IPS-15b (cell line): ENCODE measurements at regions not wholly inside any gene's neighbourhood (a gene's known extent, or its start where the extent isn't known, plus 50 kb on each side); places are given as distances from the start of the nearest gene placed in this dataset.

Experiments
- H3K27me3 ChIP-seq: one replicate; pipeline ENCODE4 v1.6.1; 2013; ENCODE audit warnings: low read length; ENCODE audit not compliant: control insufficient read depth, insufficient read depth
- H3K36me3 ChIP-seq: one replicate; pipeline ENCODE4 v1.6.1; 2013; ENCODE audit warnings: low read length; ENCODE audit not compliant: control insufficient read depth, insufficient read depth
- H3K4me1 ChIP-seq: one replicate; pipeline ENCODE4 v1.6.1; 2013; ENCODE audit warnings: mild to moderate bottlenecking, low read length; ENCODE audit not compliant: control insufficient read depth, insufficient read depth
- H3K4me3 ChIP-seq: one replicate; pipeline ENCODE4 v1.5.1; 2013; ENCODE audit warnings: low read depth, low read length
- H3K9ac ChIP-seq: one replicate; pipeline ENCODE4 v1.6.1; 2013; ENCODE audit warnings: low read depth, mild to moderate bottlenecking, low read length
- H3K9me3 ChIP-seq: one replicate; pipeline ENCODE4 v1.6.1; 2013; ENCODE audit warnings: mild to moderate bottlenecking, low read length; ENCODE audit not compliant: control insufficient read depth, insufficient read depth

DNA sequence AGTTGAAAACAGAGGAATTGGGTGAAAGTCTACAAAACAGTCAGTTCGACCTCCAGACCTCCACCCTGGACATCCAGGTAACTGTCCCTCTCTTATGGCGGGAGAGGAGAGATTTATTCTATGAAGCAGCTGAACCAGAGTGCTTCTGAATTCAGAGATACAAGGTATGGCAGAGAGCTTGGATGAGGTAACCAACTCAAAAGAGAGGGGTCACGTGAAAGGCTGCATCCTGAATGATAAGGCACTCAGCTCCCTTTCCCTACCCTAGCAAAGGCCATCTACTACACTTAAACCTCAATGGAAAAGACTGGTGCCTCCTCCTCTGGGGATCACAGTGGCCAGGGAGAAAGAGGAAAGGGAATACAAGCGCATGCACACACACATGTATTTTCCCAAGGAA, 88.4 kb upstream of the KCNA3 start:
- no peak overlapping the region for H3K4me3 ChIP-seq
- H3K27me3 ChIP-seq = no peaks in the 10 kb centered on the region
- peaks cover 2% of the 10 kb centered on the region for H3K4me1 ChIP-seq
- no peaks in the 10 kb centered on the region for H3K9me3 ChIP-seq
- no peak overlapping the region for H3K9ac ChIP-seq
- no peaks in the 10 kb centered on the region for H3K36me3 ChIP-seq

DNA sequence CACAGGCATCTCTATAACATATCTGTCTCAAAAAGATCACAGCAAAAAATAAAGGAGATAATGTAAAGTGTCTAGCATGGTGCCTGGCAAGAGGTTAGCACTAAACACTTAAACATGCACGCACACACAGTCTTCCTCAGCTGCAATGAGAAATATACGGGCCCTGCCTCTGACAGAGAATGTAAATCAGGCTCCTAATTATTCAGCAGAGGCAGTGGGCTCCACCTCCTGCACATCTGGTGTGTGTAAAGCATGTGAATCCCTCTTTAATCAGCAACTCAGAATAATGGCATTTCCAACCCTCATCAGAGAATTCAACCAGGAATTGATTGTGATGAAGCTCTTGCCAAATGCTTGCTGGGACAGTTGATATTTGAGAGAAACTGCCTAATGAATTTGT, 85.6 kb upstream of the KCNA3 start:
- Histone ChIP-seq H3K36me3 (no peaks in the 10 kb centered on the region), H3K27me3 (no peaks in the 10 kb centered on the region), H3K9me3 (no peaks in the 10 kb centered on the region), H3K4me3 (no peak overlapping the region), H3K4me1 (no peaks in the 10 kb centered on the region), H3K9ac (no peak overlapping the region)

DNA sequence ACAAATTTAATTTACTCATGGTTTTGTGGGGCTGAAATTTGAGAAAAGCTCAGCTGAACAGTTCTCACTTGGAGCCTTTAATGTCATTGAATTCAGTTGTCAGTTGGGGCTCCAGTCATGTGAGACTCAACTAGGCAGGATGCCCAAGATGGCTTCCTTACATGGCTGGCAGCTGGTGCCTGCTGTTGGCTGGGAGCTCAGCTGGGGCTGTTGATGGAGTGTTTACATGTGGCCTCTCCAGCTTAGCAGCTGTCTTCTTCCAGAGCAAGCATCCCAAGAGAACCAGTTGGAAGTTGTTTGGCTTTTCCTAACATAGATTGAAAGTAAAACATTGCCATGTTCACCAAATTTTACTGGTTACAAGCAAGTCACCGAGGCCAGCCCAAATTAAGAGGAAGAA, 81.8 kb upstream of the KCNA3 start:
- no peaks in the 10 kb centered on the region for H3K36me3 ChIP-seq
- no peak overlapping the region for H3K9ac ChIP-seq
- no peaks in the 10 kb centered on the region for H3K9me3 ChIP-seq
- H3K4me3 ChIP-seq = no peak overlapping the region
- H3K27me3 ChIP-seq = no peaks in the 10 kb centered on the region
- H3K4me1 ChIP-seq = peaks cover 12% of the 10 kb centered on the region

DNA sequence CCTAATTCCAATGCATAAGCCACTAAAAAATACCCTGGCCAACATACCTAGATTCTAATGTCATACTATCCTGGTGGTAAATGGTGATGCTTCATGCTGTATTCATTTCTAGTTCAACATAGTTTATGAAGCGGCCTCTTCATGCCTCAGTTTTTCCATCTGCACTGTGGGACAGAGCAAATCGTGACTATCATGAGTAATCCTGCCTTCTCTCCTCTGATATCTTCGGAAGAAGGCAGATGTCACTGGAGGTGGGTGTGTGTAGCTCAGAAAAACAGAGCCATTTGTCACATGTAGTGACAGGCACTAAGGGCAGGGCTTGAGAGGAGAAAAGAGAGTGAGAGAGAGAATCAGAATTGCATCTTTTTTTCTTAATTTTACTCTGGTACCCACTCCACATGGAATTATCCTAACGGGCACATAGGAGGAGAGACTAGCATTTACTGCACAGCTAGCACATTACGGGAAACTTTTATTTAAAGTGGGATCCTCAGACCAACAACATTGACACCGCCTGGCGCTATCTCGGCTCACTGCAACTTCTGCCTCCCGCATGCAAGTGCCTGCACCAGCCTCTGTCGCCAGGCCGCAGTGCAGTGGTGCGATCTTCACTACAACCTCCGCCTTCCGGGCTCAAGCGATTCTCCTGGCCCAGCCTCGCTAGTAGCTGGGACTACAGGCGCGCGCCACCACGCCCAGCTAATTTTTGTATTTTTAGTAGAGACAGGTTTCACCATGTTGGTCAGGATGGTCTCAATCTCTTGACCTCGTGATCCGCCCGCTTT, 78.4 kb upstream of the KCNA3 start:
- Histone ChIP-seq H3K4me1 (peaks cover 22% of the 10 kb centered on the region), H3K9me3 (no peaks in the 10 kb centered on the region), H3K9ac (no peak overlapping the region), H3K4me3 (no peak overlapping the region), H3K27me3 (no peaks in the 10 kb centered on the region), H3K36me3 (no peaks in the 10 kb centered on the region)

DNA sequence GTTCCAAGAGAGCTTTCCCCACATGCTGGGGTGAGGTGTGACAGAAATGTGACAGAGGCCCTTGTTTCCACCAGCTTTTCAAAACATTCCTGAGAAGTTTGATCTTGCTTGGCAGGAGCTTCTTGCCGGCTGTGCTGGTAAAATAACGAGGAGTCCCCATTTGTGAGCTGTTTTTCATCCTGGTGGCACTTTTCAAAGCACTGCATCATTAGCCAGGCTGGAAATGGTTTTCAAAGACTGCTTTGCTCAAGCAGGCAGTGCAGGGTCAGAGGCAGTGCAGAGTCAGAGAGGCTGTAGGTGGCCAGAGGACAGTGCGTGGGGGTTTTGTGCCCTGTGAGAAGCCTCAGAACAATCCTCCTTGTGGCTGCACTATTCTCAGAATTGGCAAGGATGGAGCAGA, 75.8 kb upstream of the KCNA3 start:
- H3K4me3 ChIP-seq = no peak overlapping the region
- no peaks in the 10 kb centered on the region for H3K9me3 ChIP-seq
- peaks cover 22% of the 10 kb centered on the region for H3K4me1 ChIP-seq
- H3K9ac ChIP-seq = no peak overlapping the region
- no peaks in the 10 kb centered on the region for H3K36me3 ChIP-seq
- H3K27me3 ChIP-seq = no peaks in the 10 kb centered on the region

DNA sequence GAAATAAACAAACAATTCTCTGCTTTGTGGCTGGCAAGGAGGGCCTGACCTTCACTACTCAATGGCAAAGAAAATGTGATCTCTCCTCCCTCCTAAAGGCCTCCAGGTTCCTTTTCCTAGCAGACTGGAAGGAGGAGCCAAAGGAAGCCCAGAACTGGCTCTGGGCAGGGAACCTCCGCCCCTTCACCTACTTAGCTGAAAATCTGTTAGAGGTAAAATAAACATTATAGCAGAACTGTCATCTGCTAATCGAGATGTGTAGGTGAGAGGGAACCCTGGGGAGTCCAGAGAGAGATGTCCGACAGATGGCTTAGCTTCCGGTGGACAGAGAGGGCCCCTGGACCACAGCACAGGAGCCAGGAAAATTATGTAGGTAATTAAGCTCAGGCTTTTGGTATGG, 75.2 kb upstream of the KCNA3 start:
- Histone ChIP-seq H3K4me3 (no peak overlapping the region), H3K9ac (no peak overlapping the region), H3K9me3 (no peaks in the 10 kb centered on the region), H3K27me3 (no peaks in the 10 kb centered on the region), H3K36me3 (no peaks in the 10 kb centered on the region), H3K4me1 (peaks cover 22% of the 10 kb centered on the region)

DNA sequence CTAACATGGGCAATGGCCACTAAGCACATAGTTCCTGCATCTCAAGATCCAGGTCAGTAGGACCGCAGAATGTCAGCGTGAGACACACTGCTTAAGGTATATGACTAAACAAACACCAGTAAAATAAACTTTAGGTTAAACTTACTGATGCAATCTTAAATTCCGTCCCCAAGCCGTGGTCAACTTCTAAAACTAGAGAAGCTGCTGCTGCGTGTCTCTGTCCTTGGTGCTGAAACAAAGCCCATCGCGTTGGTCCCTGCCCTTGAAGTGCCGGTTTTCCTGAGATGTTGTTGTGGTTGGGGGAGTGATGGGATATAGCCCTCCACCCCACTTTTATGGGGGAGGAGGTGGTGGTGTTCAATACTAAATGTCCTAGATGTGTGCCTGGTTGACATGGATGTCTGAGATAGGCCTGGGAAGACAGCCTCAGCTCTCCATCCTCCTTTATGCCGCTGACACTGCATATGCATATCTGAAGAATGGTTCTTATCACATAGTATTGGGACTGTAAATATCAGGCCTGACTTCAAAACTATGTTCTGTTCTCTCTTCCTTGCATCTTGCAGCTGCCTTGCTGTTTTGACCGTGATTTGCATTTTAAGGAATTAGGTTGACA, 72.0 kb upstream of the KCNA3 start:
- H3K4me3 ChIP-seq = no peak overlapping the region
- H3K4me1 ChIP-seq = peaks cover 12% of the 10 kb centered on the region
- H3K9ac ChIP-seq = no peak overlapping the region
- H3K9me3 ChIP-seq = no peaks in the 10 kb centered on the region
- peaks cover 2% of the 10 kb centered on the region for H3K27me3 ChIP-seq
- H3K36me3 ChIP-seq = no peaks in the 10 kb centered on the region

DNA sequence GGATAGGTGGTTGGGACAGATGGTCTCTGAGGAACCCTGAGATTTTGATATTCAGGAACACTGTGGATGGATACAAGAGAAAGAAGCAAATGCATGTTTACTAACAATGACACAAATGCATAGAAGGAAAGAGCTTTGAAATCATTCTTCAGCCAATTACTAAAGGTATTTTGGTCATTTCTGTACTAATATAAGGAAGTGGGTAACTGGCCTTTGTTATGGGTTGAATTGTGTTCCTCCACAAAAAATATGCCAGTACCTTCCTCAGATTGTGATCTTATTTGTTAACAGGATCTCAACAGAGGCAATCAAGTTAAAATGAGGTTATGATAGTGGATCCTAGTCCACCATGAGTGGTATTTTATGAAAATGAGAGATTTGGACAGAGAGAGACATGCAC, 68.7 kb upstream of the KCNA3 start:
- Histone ChIP-seq H3K9me3 (no peaks in the 10 kb centered on the region), H3K4me3 (no peak overlapping the region), H3K36me3 (no peaks in the 10 kb centered on the region), H3K27me3 (peaks cover 2% of the 10 kb centered on the region), H3K9ac (no peak overlapping the region), H3K4me1 (no peaks in the 10 kb centered on the region)

DNA sequence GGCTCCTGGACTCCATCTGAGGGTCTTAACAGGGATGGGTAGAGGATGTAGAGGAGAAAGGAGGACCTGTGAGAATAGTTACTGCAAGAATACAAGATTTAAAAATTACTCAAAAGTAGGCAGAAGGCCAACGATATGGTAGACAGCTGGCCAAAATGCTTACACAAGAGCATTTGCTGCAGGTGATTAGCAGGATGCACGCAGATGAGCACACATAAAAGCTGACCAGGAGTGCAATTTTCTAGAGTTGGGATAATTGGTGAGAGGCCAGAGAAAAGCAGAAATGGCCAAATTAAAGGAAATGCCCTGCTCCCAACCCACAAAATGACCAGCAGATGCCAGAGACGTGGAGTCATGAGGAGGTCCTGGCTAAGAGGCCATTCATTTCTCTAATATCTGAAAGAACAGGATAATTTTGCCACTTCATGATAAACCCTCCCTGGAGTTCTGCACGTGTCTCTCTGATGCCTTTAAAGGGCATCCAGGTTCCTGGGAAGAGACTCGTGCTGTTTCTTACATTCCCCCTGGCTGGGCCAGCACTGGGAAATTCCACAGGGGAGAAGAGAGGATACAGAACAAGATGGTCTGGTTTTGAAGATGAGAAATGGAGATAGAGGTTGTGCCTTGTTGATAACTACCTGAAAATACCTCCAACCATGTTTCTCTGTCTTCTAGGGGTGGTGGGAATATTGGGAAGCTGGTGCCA, 62.3 kb upstream of the KCNA3 start:
- no peaks in the 10 kb centered on the region for H3K27me3 ChIP-seq
- H3K4me1 ChIP-seq = peaks cover 7% of the 10 kb centered on the region
- H3K4me3 ChIP-seq = no peak overlapping the region
- no peaks in the 10 kb centered on the region for H3K9me3 ChIP-seq
- no peak overlapping the region for H3K9ac ChIP-seq
- H3K36me3 ChIP-seq = no peaks in the 10 kb centered on the region

DNA sequence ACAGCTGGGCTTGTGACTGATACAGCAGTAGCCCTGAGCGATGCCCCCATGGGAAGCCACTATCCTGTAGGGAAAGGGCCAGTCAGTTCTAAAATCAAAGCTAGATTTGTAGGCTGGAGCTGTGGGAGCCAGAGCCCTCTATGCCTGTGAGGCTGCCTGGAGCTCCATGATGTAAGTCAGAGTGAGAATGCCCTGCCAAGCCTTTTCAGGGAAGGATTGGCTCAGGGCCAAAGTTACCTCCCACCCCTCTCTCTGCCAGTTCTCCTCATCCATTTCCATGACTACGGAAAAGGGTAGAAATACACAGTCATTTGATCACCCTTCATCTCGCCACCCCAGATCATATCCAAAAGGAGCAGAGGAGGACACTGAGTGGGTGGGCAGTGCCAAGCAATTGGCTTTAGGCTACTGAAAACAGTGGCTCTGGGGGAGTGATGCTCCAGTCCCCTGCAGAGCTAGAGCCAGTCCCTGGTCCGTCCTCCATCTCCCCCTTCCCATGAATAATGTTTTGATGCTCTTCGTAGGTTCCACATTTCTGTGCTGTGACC, 59.5 kb upstream of the KCNA3 start:
- Histone ChIP-seq H3K4me1 (peaks cover 7% of the 10 kb centered on the region), H3K9ac (no peak overlapping the region), H3K9me3 (no peaks in the 10 kb centered on the region), H3K27me3 (no peaks in the 10 kb centered on the region), H3K36me3 (no peaks in the 10 kb centered on the region), H3K4me3 (no peak overlapping the region)

DNA sequence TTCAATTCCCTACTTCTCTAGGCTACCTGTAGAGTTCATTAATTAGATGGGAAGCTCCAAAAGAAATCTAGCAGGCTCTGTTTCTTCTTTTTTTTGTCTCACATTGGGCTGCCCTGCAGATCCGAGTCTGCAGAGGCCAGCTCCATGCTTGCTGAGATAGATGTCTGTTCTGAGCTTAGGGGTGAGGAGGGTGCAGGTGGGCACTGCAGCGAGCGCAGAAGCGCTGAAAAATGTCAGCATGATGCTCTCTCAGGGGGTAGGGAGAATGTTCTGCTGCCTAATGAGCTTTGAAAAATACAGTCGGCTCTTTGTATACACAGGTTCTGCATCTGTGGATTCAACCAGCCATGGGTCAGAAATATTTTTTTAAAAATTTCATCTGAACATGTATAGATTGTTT, 56.8 kb upstream of the KCNA3 start:
- no peak overlapping the region for H3K4me3 ChIP-seq
- H3K9ac ChIP-seq = no peak overlapping the region
- H3K9me3 ChIP-seq = no peaks in the 10 kb centered on the region
- H3K4me1 ChIP-seq = peaks cover 7% of the 10 kb centered on the region
- no peaks in the 10 kb centered on the region for H3K36me3 ChIP-seq
- H3K27me3 ChIP-seq = no peaks in the 10 kb centered on the region
